ENCODE measurements at regions not wholly inside any gene's neighbourhood (a gene's known extent, or its start where the extent isn't known, plus 50 kb on each side); places are given as distances from the start of the nearest gene placed in this dataset.
"Not testable (repeated sequence)": the region's sequence is repeated elsewhere in the genome, so short reads cannot be mapped to it uniquely, and the experiment has no call there.

DNA sequence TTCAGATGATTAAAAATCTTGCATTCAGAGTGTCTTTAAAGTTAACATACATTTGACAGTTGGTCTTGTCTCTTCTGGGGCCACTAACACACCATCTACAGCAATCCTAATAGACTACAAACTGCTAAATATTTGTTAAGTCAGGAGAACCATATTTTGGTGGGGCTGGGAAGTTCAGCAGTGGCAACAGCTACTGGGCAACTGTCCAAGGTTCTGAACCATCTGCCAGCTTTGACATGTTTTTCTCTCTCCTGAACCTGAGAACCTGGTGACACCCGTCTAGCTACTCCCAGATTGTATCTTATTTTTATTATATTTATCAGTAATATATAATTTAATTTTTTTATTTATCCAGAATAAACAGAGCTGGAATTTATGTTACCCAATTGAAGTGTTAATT, 199.0 kb upstream of the DPYD start:
- no peaks in the 10 kb centered on the region for H3K9me3 ChIP-seq
- 4 to 31% methylated on average over 1 of the region's 1 CpG for WGBS, 2 donors
- no peaks in the 10 kb centered on the region for H3K36me3 ChIP-seq
- no peak for DNase-seq
- TF ChIP-seq POLR2A (IDR thresholded peaks at IDR 0.05) (no peak), POLR2AphosphoS5 (IDR thresholded peaks at IDR 0.05) (no peak), EP300 (IDR thresholded peaks at IDR 0.05) (no peak)
- TF ChIP-seq, protein P1, sequence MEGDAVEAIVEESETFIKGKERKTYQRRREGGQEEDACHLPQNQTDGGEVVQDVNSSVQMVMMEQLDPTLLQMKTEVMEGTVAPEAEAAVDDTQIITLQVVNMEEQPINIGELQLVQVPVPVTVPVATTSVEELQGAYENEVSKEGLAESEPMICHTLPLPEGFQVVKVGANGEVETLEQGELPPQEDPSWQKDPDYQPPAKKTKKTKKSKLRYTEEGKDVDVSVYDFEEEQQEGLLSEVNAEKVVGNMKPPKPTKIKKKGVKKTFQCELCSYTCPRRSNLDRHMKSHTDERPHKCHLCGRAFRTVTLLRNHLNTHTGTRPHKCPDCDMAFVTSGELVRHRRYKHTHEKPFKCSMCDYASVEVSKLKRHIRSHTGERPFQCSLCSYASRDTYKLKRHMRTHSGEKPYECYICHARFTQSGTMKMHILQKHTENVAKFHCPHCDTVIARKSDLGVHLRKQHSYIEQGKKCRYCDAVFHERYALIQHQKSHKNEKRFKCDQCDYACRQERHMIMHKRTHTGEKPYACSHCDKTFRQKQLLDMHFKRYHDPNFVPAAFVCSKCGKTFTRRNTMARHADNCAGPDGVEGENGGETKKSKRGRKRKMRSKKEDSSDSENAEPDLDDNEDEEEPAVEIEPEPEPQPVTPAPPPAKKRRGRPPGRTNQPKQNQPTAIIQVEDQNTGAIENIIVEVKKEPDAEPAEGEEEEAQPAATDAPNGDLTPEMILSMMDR (IDR thresholded peaks at IDR 0.05): no peak
- intact Hi-C loops (cut with DNase I): no loop called here
- no peak overlapping the region for H3K27ac ChIP-seq
- no peaks in the 10 kb centered on the region for H3K4me1 ChIP-seq
- no peak overlapping the region for H3K4me3 ChIP-seq
- H3K27me3 ChIP-seq: no peaks in the 10 kb centered on the region

DNA sequence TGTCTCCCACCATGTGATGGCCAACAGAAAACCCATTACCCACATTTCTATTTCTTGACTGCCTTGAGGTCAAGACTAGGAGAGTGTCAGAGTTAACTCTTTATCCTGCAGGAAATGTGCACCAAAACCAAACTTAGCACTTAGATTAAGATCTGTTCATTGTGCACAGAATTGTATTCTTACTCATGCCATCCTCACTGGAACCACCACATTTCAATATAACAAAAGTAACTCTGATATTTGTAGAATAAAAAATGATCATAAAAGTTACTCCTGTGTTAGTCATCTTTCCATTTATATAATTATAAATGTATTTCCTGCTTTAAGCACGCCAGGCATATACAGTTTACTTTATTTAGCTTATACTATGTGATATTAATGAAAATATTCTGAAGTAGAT, 193.0 kb upstream of the DPYD start:
- Histone ChIP-seq H3K27me3 (no peaks in the 10 kb centered on the region), H3K36me3 (no peaks in the 10 kb centered on the region), H3K4me1 (no peaks in the 10 kb centered on the region), H3K9me3 (no peaks in the 10 kb centered on the region), H3K4me3 (no peak overlapping the region), H3K27ac (no peak overlapping the region)
- WGBS, 2 donors: 47 to 80% methylated on average over 1 of the region's 1 CpG
- intact Hi-C loops (cut with DNase I): no loop called here
- no peak for TF ChIP-seq EP300 (IDR thresholded peaks at IDR 0.05)
- DNase-seq: no peak

DNA sequence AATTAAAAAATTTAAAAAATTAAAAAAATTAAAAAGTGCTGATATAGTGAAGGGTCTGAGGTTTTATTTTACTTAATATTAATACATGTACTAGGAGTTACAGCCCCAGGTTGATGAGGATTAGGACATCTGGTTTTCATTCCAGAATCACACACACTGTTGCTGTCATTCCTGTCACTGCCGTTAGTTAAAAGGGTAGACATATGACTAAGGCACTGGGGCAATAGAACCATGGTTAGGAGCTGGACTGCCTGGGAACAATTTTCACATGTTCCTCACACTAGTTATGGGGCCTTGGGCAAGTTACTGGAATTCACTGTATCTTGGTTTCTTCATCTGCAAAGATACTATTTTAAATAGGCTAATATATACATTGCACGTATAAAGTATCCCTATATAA, 191.8 kb upstream of the DPYD start:
- intact Hi-C loops (cut with DNase I): no loop called here
- H3K4me3 ChIP-seq: no peak overlapping the region
- WGBS, 2 donors: 89 to 92% methylated on average over 2 of the region's 2 CpGs

DNA sequence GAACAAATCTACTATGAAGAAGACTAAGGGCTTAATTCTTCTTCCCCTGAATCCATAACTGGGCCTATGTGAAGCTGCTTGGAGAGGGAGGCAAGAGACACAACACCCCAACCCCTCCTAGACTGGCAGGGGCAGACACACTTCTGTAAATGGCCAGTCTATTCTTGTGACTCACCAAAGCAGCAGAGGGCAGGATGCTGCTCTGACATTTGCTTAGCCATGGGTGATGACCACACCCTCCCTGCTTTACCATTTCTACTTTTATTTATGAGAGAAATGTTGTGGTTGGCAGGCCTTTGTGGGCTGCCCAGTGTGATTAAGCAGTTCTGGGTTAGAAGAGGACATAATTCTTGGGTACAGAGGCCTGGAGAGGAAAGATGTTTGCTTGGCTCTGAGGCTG, 189.8 kb upstream of the DPYD start:
- Histone ChIP-seq H3K27ac (no peak overlapping the region), H3K36me3 (no peaks in the 10 kb centered on the region), H3K27me3 (no peaks in the 10 kb centered on the region), H3K4me3 (no peak overlapping the region), H3K4me1 (no peaks in the 10 kb centered on the region), H3K9me3 (peaks cover 0 to 10% (median 0%) of the 10 kb centered on the region in 4 donors)
- TF ChIP-seq, protein P1 (IDR thresholded peaks at IDR 0.05): no peak
- TF ChIP-seq EP300 (IDR thresholded peaks at IDR 0.05) (no peak), POLR2AphosphoS5 (IDR thresholded peaks at IDR 0.05) (no peak), POLR2A (IDR thresholded peaks at IDR 0.05) (no peak)
- no peak for DNase-seq
- intact Hi-C loops (cut with DNase I): no loop called here

More for the DNA sequence above, 191.8 kb upstream of the DPYD start:
- DNase-seq: no peak
- Histone ChIP-seq H3K4me1 (no peaks in the 10 kb centered on the region), H3K27me3 (no peaks in the 10 kb centered on the region), H3K9me3 (no peaks in the 10 kb centered on the region), H3K36me3 (no peaks in the 10 kb centered on the region), H3K27ac (no peak overlapping the region)
- no peak for TF ChIP-seq EP300 (IDR thresholded peaks at IDR 0.05)
- no peak for TF ChIP-seq POLR2AphosphoS5 (IDR thresholded peaks at IDR 0.05)
- TF ChIP-seq, protein P1 (IDR thresholded peaks at IDR 0.05): no peak
- TF ChIP-seq POLR2A (IDR thresholded peaks at IDR 0.05): no peak

DNA sequence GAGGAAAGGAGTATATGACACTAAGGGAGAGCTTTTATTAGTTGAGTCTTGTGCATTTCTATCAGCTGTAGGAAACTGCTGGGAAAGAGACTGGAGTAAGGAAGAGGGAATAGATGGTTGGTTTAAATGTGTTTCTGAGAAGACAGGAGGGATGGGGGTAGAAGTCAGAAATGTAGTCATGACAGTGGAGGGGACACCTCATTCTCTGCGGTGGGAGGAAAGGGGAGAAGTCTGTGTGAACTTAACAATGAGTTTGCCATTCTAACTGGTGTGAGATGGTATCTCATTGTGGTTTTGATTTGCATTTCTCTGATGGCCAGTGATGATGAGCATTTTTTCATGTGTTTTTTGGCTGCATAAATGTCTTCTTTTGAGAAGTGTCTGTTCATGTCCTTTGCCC, 187.5 kb upstream of the DPYD start:
- H3K9me3 ChIP-seq; H3K36me3 ChIP-seq; intact Hi-C loops (cut with DNase I); H3K27ac ChIP-seq; H3K4me1 ChIP-seq; H3K27me3 ChIP-seq; DNase-seq; H3K4me3 ChIP-seq: not testable (repeated sequence)
- 86 to 89% methylated on average over 1 of the region's 1 CpG for WGBS, 2 donors

DNA sequence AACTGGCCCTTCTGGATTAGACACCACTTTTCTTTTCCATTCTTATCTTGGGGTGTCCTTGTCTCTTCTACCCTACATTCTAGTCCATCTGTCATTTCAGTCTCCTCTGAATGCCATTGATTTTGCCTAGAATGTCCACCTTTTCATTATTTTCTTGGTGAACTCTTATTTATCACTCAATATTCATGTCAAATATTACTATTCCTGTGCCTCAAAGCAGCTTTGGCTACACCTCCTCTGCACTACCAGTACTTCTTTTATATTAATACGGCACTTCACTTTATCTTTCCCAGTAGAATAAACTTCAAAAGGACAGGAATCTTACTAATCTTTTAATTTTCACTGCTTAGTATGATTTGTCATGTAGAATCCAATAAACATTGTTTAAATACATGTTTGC, 186.4 kb upstream of the DPYD start:
- H3K4me3 ChIP-seq: no peak overlapping the region
- no peak overlapping the region for H3K27ac ChIP-seq
- intact Hi-C loops (cut with DNase I): no loop called here
- no peaks in the 10 kb centered on the region for H3K36me3 ChIP-seq
- WGBS, 2 donors: 94% methylated on average over 1 of the region's 1 CpG
- TF ChIP-seq, protein P1 (IDR thresholded peaks at IDR 0.05): no peak
- TF ChIP-seq POLR2A (IDR thresholded peaks at IDR 0.05): no peak
- no peak for TF ChIP-seq POLR2AphosphoS5 (IDR thresholded peaks at IDR 0.05)
- TF ChIP-seq EP300 (IDR thresholded peaks at IDR 0.05): no peak
- H3K9me3 ChIP-seq: peaks cover 0 to 10% (median 0%) of the 10 kb centered on the region in 4 donors
- H3K27me3 ChIP-seq: no peaks in the 10 kb centered on the region
- DNase-seq: no peak
- H3K4me1 ChIP-seq: no peaks in the 10 kb centered on the region
